ENCODE measurements at regions not wholly inside any gene's neighbourhood (a gene's known extent, or its start where the extent isn't known, plus 50 kb on each side); places are given as distances from the start of the nearest gene placed in this dataset.

- DNase-seq, result no peak
Measured at GRCh38 chrX:16511796-16512776, 137.9 kb upstream of the S100G start.

DNA sequence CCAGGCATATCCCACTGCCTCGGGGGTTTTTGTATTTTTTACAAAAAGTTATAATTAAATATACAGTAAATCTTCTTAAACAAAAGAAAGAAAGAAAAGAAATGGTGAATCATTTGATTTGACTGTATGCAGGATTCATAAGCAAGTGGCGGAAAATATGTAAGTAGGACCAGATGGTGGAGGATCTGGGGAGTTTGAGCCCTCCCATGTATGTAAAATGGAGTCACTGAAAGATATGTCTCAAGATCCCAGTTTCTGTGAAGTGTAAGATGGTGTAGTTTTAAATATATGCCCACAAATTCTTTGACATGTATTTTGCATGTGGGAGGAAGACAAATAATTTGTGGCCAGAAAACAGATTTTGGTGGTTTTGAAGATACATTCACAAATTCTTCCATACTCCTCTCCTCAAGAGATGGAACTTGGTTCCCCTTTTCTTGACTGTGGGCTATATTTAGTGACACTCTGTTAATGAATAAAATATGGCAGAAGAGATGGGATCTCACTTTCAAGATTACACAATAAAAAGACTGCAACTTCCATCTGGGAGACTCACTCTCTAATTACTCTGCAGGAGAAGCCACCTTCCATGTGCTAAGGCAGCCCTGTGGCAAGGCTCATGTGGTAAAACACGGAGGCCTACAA, 133.6 kb upstream of the S100G start:
- no peak for DNase-seq

DNA sequence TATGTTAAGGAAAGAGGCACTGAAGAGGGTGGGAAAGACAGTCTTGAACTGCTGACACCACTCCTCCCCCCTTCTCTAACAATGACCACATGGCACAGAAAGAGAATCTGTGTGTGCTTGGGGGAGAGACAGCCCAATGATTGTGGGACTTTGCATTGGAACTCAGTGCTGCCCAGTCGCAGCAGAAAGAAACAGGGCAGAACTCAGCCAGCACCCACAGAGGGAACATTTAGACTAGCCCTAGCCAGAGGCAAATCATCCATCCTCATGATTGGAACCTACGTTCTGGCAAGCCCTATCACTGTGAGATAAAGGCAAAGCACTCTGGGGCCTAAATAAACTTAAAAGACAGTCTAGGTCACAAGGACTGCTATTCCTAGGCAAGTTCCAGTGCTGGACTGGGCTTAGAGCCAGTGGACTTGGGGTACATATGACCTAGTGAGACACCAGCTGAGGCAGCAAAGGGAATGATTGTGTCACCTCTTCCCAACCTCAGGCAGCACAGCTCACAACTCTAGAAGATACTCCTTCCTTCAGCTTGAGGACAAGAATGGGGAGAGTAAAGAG, 132.8 kb upstream of the S100G start:
- DNase-seq, result no peak

DNA sequence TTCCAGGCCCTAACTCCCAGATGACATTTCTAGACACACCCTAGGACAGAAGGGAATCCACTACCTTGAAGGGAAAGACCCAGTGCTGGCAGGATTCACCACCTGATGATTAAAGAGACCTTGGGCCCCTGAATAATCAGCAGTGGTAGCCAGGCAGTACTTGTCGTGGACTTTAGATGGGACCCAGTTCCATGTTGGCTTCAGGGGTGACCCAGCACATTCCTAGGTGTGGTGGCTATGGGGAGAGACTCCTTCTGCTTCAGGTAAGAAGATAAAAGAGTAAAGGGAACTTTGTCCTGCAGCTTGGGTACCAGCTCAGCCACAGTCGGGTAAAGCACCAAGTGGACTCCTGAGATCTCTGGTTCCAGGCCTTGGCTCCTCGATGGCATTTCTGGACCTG, 131.8 kb upstream of the S100G start:
- no peak for DNase-seq

GRCh38 chrX:16524316-16524715, 125.6 kb upstream of the S100G start:
- DNase-seq, result no peak

DNA sequence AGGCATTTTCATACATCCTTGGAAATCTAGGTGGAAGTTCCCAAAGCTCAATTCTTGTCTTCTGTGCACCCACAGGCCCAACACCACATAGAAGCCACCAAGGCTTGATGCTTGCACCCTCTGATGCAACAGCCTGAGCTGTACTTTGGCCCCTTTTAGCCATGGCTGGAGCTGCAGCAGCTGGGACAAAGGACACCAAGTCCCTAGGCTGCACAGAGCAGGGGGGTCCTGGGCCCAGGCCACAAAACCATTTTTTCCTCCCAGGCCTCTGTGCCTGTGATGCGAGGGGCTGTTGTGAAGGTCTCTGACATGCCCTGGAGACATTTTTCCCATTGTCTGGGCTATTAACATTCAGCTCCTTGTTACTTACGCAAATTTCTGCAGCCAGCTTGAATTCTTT, 124.0 kb upstream of the S100G start:
- DNase-seq, result no peak

GRCh38 chrX:16528620-16529019, 121.3 kb upstream of the S100G start:
- DNase-seq, result peak; percentile 34 to 40

Data from activated T-cell treated with anti-CD3 and anti-CD28 coated beads, Interleukin-2, amount 50 U/mL, for 48 hours (primary cell).